ENCODE measurements at regions not wholly inside any gene's neighbourhood (a gene's known extent, or its start where the extent isn't known, plus 50 kb on each side); places are given as distances from the start of the nearest gene placed in this dataset.

DNA sequence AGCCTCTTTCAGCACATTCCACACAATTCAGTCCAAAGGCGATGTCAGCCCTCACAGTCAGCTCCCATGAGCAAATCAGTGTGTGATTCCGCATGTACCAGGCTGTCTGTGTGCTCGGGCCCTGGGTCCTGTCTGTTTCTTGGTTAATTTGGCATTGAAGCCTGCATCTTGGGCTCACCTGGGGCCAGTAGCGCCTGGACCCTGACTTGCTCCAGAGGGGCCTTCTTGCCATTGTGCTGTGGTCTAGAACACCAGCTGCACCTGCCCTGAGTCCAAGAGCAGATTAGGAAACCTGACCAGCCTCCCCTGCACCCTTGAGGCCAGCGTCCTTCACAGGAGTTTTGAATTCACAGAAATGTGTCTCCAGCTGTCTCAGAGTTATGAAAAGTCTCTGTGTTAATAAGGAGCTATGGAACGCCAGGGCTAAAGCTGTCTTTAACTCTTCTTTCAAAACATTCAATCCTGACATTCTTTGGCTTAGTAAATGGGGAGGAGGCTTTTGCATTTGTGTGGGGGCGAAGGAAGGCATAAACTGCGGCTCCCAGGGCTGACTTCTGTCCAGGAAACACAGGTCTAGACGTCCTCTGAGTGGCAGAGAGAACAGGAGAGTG, 102.2 kb downstream of the ARF6 start:
- peaks cover 18% of the 10 kb centered on the region for H3K36me3 Mint-ChIP-seq (ENCODE audit: insufficient read depth)
- ATAC-seq (replicated peaks): no peak
- DNase-seq: no peak
- H3K27ac Mint-ChIP-seq: peak overlapping the region in 1 of 2 donors; percentile 66
- H3K4me3 Mint-ChIP-seq: no peak overlapping the region
- peaks cover 23 to 26% of the 10 kb centered on the region in 2 donors for H3K4me1 Mint-ChIP-seq (ENCODE audit: low read depth in 2 of 2)
- H3K9me3 Mint-ChIP-seq: no peaks in the 10 kb centered on the region
- no peaks in the 10 kb centered on the region for H3K27me3 Mint-ChIP-seq

DNA sequence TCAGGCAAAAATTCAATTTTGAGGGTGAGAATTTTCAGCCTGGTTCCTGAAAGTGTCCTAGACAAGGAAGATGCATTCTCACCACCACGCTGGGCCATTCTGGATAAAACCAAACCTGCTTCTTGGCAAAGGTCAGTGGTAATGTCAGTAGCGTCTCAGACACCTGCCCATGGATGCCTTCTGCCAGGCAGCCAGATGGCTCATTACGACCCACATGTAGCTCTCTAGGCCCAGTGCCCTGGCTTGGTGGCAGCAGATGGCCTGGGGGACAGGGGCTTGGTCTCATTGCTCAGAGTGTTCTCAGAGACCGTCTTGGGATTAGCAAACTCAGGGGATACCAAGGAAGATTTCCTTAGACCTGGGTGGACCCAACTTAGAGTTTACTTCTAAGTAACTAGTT, 105.1 kb downstream of the ARF6 start:
- Mint-ChIP-seq H3K4me1 (ENCODE audit: low read depth in 2 of 2) (peaks cover 40% of the 10 kb centered on the region in 2 donors), H3K27ac (peak overlapping the region; percentile 98 to 100), H3K9me3 (no peaks in the 10 kb centered on the region), H3K4me3 (peak overlapping the region; percentile 12 to 84), H3K27me3 (no peaks in the 10 kb centered on the region), H3K36me3 (ENCODE audit: insufficient read depth) (peaks cover 43% of the 10 kb centered on the region)
- no peak for ATAC-seq (replicated peaks)
- DNase-seq: no peak

DNA sequence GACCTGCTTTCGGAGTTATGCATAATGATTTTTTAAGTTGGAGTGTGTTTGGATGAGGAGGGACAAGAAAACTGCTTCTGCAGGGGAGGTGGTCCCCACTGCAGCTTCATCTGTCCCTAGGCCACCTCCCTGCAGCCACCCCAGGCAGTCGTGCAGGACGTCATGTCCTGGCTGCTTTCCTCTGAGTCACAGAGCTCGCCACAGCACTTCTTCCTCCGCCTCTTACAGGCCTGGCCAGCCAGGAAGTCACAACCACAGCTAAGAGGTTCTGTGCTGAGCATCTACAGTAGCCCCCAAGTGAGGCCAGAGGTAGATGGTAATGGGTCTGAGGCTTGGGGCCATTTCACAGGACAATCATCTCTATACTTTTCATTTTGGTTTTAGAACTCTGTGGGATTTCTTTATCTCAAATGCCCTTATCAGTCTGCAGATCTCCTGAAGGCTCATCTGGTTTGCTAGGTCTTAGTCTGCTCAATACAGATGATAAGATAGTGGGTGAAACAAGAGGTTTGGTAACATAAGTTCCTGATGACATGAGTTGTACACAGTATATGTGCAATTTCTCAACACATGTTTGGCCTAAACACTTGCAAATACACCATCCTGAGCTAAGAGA, 106.4 kb downstream of the ARF6 start:
- Mint-ChIP-seq H3K27me3 (no peaks in the 10 kb centered on the region), H3K27ac (peak overlapping the region; percentile 98 to 100), H3K4me3 (peak overlapping the region; percentile 84), H3K9me3 (no peaks in the 10 kb centered on the region), H3K36me3 (ENCODE audit: insufficient read depth) (peaks cover 45% of the 10 kb centered on the region), H3K4me1 (ENCODE audit: low read depth in 2 of 2) (peaks cover 41 to 51% of the 10 kb centered on the region in 2 donors)
- peak; percentile 73 to 74 (median 73) for DNase-seq
- ATAC-seq (replicated peaks): peak; percentile 47

DNA sequence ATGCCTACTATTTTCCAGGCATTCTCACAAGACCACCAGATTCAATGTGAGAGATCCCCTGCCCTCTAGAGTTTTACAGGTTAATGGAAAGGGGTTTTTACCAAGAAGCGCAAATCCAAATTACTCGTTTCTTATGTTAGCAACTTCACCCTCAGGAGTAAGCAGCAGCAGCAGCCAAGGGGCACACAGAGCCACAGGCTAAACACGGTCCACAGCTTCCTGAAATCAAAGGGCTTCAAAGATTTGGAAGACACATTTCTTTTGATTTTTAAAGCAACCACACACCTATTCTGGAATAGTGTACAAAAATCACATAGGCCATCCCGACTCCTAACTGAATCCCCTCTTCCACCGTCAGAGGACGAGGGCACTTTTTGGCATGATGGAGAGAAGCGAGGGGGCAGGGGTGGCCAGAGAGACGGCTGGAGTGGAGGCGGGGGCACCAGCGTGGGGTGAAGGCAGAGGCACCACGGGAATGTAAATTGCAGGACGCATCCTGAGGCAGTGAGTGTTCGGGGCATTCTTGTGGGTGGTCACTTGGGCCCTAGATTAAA, 107.0 kb downstream of the ARF6 start:
- no peak for DNase-seq
- no peak for ATAC-seq (replicated peaks)
- no peaks in the 10 kb centered on the region for H3K27me3 Mint-ChIP-seq

DNA sequence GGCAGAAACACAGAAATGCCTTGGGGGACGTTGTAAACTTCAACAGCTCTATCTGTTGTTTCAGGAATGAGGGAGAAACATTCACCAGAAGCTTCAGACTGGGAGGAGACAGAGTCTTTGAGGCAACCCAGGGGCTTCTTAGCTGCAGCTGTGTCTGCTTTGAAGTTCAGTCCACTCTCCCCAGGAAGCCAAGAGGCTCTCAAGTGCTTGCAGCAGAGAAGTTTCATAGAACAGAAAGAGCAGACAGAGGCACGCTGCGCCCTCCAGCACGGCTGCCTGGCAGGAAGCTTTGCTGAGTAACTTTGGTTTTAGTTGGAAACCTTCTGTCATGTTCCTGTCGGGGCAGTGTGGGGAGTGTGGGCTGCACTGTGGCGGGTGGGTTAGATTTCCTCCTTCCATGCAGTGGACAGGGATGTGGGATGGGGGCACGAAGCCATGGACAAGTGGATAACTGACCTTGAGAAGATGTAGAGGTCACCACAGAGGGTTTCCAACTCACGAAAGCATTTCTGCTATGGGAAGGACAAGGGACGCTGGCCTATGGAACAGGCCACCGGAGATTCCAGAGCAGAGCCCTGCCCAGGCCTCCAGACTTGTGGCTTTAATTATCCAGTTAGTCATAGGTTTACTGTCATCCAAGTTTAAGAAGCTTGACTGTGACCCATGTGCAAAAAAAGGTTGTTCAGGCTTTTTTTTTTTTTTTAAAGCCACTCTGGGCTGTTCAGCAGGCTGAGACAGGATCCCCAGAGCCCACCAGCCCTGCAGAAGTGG, 107.7 kb downstream of the ARF6 start:
- peak; percentile 53 to 65 (median 54) for DNase-seq
- no peaks in the 10 kb centered on the region for H3K27me3 Mint-ChIP-seq
- H3K36me3 Mint-ChIP-seq (ENCODE audit: insufficient read depth): peaks cover 50% of the 10 kb centered on the region
- peaks cover 41 to 51% of the 10 kb centered on the region in 2 donors for H3K4me1 Mint-ChIP-seq (ENCODE audit: low read depth in 2 of 2)
- peak; percentile 6 for ATAC-seq (replicated peaks)
- H3K4me3 Mint-ChIP-seq: peak overlapping the region; percentile 84
- H3K9me3 Mint-ChIP-seq: no peaks in the 10 kb centered on the region
- peak overlapping the region; percentile 98 to 100 for H3K27ac Mint-ChIP-seq

More for the DNA sequence above, 107.0 kb downstream of the ARF6 start:
- Mint-ChIP-seq H3K36me3 (ENCODE audit: insufficient read depth) (peaks cover 46% of the 10 kb centered on the region), H3K4me1 (ENCODE audit: low read depth in 2 of 2) (peaks cover 41 to 51% of the 10 kb centered on the region in 2 donors), H3K9me3 (no peaks in the 10 kb centered on the region), H3K27ac (peak overlapping the region; percentile 98 to 100), H3K4me3 (peak overlapping the region; percentile 84)

DNA sequence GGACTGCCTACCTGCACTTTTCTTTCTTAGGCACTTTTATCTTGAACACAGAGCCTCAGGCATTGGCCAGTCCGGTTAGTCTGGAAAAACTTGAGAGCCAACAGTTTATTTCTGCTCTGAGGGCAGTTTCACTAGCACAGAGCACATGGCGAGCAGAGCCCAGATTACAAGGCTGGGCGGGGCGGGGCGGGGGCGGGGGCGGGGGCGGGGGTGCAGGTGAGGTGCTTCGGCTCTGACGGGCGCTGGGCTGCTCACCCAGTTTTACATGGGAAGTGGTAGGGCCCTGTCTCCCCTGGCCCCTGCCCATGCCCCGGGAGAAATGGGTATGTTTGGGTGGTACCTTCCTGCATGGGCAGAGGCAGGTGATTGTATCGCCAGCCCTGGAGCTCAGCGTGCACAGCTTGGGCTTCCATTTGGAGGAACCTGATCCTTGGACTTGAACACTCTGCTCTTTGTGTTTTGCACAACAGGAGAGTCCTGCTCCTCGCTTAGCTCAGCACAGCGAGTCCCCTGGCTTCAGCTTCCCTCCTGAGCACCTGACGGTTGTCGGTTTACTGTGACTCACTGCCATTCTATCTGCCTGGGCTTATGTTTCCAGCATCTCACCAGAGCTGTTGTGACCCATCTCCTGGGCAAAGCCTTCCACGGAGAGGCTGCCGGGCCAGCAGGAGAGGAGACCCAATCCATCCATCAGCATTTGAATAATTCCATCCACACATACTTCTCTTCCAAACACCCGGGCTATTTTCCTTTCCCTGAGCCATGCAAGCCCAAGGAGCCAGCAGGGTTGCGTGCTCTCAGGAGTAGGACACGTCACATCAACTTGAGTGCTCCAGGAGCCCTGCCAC, 108.5 kb downstream of the ARF6 start:
- Mint-ChIP-seq H3K9me3 (no peaks in the 10 kb centered on the region), H3K4me1 (ENCODE audit: low read depth in 2 of 2) (peaks cover 41 to 51% of the 10 kb centered on the region in 2 donors), H3K4me3 (peak overlapping the region; percentile 84), H3K27me3 (no peaks in the 10 kb centered on the region), H3K36me3 (ENCODE audit: insufficient read depth) (peaks cover 50% of the 10 kb centered on the region), H3K27ac (peak overlapping the region; percentile 98 to 100)
- peak in 2 of 3 experiments; percentile 58 to 65 for DNase-seq
- peak; percentile 35 for ATAC-seq (replicated peaks)

DNA sequence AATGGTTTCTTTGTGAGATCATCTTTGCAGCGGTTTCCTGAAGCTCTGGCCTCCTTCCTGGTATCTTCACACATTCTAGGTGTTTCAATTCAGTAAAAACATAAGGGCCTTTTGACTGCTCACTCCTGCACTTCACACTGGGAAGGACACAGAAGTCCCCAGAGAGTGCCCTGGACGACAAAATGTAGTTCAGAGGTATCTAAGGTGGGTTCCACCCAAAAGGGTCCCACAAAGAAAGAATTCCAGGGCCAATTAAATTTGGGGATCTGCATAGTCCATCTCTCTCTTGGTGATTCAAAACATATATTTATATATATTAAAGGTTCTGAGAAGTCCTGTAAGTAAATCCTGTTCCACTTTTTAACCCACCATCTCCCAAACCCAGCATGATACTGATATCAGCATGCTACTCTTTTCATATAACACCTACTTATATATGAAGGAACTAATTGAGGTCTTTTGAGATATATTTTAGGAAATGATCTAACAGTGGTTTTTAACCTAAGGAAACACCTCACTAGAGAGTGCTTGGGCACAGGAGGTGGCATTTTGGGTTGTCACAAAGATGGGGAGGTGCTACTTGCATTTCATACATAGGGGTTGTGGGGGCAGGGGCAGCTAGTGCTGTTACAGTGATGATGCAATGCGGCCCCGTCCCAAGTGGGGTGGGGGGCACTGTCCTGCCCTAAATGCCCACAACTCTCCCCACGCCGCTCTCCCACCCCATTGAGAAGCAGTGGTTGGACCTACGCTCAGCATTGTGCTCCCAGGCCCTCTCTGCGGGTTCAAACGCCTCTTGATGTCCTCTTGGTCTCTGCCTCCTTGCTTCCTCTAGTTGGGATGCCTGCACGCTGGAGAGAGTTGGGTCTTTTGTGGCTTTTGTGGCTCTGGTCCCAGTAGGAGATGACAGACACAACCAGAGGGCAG, 109.4 kb downstream of the ARF6 start:
- peak overlapping the region; percentile 84 for H3K4me3 Mint-ChIP-seq
- no peaks in the 10 kb centered on the region for H3K9me3 Mint-ChIP-seq
- ATAC-seq (replicated peaks) (peak; percentile 56), DNase-seq (peak; percentile 72 to 77 (median 75))
- H3K27ac Mint-ChIP-seq: peak overlapping the region; percentile 98 to 100
- peaks cover 41 to 51% of the 10 kb centered on the region in 2 donors for H3K4me1 Mint-ChIP-seq (ENCODE audit: low read depth in 2 of 2)
- peaks cover 50% of the 10 kb centered on the region for H3K36me3 Mint-ChIP-seq (ENCODE audit: insufficient read depth)
- no peaks in the 10 kb centered on the region for H3K27me3 Mint-ChIP-seq

DNA sequence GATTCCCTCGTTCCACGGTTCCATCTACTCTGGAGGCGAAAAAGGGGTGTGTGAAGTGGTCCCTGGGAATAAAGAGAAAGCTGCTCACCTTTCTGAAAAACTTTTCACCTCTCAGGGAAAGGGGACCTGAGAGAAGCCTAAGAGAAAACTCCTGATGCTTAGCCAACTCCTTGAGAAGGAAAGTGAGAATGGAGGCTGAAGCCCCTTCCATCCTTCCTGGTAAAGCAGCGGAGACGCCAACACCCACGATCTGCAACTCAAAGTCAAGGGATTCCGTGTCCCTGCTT, 110.0 kb downstream of the ARF6 start:
- Mint-ChIP-seq H3K4me1 (ENCODE audit: low read depth in 2 of 2) (peaks cover 38 to 45% of the 10 kb centered on the region in 2 donors), H3K36me3 (ENCODE audit: insufficient read depth) (peaks cover 50% of the 10 kb centered on the region), H3K27me3 (no peaks in the 10 kb centered on the region), H3K4me3 (peak overlapping the region; percentile 84), H3K9me3 (no peaks in the 10 kb centered on the region), H3K27ac (peak overlapping the region; percentile 98 to 100)
- DNase-seq (no peak), ATAC-seq (replicated peaks) (no peak)

DNA sequence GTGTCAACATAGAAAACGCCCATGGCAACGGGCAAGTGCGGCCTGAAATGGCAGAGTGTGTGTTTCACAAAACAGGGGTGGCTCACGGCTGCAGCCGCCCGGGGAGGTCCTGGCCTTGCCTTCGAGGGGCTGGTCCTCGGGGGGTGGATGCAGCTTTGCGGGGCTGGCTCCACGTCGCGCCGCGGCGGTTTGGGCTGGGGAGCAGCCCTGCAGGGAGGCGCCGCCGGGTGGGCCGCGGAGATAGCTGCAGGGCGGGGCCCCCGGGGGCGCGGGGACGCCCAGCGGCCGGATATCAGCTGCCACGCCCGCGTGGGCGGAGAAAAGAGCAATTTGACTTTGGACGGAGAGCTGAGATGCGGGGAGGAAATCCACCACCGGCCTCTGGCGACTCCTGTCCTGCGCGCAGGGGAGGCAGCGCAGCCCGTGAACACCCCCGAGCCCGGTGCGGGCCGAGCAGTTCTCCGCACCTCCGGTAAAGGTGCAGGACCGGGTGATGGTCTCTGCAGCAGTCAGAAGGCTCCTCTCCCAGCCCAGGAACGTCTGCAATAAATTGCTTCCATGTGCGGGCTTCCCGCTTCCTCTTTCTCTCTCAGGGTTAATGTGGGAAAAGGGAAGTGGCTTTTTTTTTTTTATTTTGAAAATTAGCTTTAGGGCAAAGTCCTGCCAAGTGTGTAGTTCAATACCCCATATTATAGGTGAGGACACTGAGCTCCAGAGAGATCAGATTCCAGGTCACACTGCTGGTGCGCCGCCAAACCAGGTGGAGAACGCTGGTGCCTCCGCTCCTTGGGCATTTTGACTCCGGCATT, 110.5 kb downstream of the ARF6 start:
- no peaks in the 10 kb centered on the region for H3K9me3 Mint-ChIP-seq
- ATAC-seq (replicated peaks) (peak; percentile 41), DNase-seq (peak; percentile 82 to 85 (median 84))

DNA sequence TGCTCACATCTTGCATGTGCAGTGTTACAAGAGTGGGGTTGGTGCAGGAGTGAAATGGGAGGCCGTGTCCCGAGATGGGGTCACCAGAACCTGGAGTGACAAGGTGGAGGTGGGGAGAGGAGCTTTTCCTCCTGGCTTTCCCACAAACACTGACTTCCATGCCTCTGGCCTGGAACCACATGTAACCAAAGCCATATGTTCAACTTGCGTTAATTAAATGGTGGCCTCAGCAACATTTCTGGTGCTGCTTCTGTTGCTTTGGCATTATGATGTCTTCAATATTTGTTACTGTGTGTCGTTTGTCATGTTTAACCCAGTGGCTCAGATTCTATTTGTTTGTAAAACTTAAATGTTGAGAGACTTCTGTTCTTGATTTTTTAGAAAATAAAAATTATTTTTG, 110.2 kb downstream of the VCPKMT start:
- H3K27me3 Mint-ChIP-seq: no peaks in the 10 kb centered on the region
- H3K4me3 Mint-ChIP-seq: no peak overlapping the region
- H3K9me3 Mint-ChIP-seq: no peaks in the 10 kb centered on the region
- H3K27ac Mint-ChIP-seq: no peak overlapping the region
- DNase-seq (no peak), ATAC-seq (replicated peaks) (no peak)
- H3K4me1 Mint-ChIP-seq (ENCODE audit: low read depth in 2 of 2): peaks cover 16 to 28% of the 10 kb centered on the region in 2 donors
- peaks cover 44% of the 10 kb centered on the region for H3K36me3 Mint-ChIP-seq (ENCODE audit: insufficient read depth)

More for the DNA sequence above, 110.5 kb downstream of the ARF6 start:
- Mint-ChIP-seq H3K27ac (peak overlapping the region; percentile 98 to 100), H3K4me1 (ENCODE audit: low read depth in 2 of 2) (peaks cover 38 to 45% of the 10 kb centered on the region in 2 donors), H3K36me3 (ENCODE audit: insufficient read depth) (peaks cover 51% of the 10 kb centered on the region), H3K27me3 (no peaks in the 10 kb centered on the region), H3K4me3 (peak overlapping the region; percentile 84)

DNA sequence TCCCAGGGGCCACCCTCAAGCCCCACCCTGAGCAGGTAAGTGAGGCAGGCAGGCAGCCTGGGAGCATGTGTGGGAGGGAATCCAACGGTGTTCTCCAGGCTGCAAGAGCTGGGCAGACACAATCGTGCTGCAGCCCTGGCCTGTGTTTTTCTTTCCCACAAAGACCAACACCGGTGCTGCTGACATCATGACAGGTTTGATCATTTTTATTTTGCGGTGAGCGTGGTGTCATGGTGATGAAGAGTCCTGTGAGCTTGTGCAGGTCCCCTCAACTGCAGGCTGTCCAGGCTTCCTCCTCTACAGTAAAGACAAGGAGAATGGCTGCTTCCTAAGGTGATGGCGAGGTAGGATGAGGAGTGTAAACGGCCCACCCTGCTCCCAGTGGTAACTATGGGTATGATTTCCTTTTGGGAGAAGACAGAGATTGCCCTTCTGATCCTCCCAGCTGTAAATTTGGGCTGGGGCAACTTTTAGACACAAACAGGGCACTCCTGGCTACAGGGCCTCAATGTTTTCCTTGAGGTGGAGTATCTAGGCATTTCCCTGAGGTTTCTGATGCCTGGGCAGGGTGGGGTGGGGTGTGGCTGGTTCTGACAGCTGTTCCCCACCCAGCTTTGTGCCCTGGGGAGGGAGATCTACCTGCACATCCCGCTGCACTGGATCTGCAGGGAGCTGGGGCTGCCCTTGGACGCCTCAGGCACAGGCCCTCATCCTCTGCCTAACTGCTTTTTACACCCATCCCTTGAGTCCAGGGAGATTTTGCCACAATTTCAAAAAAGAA, 109.1 kb downstream of the VCPKMT start:
- H3K27me3 Mint-ChIP-seq: no peaks in the 10 kb centered on the region
- H3K27ac Mint-ChIP-seq: no peak overlapping the region
- DNase-seq (no peak), ATAC-seq (replicated peaks) (no peak)
- H3K36me3 Mint-ChIP-seq (ENCODE audit: insufficient read depth): peaks cover 34% of the 10 kb centered on the region
- no peaks in the 10 kb centered on the region for H3K9me3 Mint-ChIP-seq
- no peak overlapping the region for H3K4me3 Mint-ChIP-seq
- H3K4me1 Mint-ChIP-seq (ENCODE audit: low read depth in 2 of 2): peaks cover 8 to 20% of the 10 kb centered on the region in 2 donors

All from effector memory CD8-positive, alpha-beta T cell (primary cell).